ENCODE measurements at regions not wholly inside any gene's neighbourhood (a gene's known extent, or its start where the extent isn't known, plus 50 kb on each side); places are given as distances from the start of the nearest gene placed in this dataset.

- TF ChIP-seq, protein P1, sequence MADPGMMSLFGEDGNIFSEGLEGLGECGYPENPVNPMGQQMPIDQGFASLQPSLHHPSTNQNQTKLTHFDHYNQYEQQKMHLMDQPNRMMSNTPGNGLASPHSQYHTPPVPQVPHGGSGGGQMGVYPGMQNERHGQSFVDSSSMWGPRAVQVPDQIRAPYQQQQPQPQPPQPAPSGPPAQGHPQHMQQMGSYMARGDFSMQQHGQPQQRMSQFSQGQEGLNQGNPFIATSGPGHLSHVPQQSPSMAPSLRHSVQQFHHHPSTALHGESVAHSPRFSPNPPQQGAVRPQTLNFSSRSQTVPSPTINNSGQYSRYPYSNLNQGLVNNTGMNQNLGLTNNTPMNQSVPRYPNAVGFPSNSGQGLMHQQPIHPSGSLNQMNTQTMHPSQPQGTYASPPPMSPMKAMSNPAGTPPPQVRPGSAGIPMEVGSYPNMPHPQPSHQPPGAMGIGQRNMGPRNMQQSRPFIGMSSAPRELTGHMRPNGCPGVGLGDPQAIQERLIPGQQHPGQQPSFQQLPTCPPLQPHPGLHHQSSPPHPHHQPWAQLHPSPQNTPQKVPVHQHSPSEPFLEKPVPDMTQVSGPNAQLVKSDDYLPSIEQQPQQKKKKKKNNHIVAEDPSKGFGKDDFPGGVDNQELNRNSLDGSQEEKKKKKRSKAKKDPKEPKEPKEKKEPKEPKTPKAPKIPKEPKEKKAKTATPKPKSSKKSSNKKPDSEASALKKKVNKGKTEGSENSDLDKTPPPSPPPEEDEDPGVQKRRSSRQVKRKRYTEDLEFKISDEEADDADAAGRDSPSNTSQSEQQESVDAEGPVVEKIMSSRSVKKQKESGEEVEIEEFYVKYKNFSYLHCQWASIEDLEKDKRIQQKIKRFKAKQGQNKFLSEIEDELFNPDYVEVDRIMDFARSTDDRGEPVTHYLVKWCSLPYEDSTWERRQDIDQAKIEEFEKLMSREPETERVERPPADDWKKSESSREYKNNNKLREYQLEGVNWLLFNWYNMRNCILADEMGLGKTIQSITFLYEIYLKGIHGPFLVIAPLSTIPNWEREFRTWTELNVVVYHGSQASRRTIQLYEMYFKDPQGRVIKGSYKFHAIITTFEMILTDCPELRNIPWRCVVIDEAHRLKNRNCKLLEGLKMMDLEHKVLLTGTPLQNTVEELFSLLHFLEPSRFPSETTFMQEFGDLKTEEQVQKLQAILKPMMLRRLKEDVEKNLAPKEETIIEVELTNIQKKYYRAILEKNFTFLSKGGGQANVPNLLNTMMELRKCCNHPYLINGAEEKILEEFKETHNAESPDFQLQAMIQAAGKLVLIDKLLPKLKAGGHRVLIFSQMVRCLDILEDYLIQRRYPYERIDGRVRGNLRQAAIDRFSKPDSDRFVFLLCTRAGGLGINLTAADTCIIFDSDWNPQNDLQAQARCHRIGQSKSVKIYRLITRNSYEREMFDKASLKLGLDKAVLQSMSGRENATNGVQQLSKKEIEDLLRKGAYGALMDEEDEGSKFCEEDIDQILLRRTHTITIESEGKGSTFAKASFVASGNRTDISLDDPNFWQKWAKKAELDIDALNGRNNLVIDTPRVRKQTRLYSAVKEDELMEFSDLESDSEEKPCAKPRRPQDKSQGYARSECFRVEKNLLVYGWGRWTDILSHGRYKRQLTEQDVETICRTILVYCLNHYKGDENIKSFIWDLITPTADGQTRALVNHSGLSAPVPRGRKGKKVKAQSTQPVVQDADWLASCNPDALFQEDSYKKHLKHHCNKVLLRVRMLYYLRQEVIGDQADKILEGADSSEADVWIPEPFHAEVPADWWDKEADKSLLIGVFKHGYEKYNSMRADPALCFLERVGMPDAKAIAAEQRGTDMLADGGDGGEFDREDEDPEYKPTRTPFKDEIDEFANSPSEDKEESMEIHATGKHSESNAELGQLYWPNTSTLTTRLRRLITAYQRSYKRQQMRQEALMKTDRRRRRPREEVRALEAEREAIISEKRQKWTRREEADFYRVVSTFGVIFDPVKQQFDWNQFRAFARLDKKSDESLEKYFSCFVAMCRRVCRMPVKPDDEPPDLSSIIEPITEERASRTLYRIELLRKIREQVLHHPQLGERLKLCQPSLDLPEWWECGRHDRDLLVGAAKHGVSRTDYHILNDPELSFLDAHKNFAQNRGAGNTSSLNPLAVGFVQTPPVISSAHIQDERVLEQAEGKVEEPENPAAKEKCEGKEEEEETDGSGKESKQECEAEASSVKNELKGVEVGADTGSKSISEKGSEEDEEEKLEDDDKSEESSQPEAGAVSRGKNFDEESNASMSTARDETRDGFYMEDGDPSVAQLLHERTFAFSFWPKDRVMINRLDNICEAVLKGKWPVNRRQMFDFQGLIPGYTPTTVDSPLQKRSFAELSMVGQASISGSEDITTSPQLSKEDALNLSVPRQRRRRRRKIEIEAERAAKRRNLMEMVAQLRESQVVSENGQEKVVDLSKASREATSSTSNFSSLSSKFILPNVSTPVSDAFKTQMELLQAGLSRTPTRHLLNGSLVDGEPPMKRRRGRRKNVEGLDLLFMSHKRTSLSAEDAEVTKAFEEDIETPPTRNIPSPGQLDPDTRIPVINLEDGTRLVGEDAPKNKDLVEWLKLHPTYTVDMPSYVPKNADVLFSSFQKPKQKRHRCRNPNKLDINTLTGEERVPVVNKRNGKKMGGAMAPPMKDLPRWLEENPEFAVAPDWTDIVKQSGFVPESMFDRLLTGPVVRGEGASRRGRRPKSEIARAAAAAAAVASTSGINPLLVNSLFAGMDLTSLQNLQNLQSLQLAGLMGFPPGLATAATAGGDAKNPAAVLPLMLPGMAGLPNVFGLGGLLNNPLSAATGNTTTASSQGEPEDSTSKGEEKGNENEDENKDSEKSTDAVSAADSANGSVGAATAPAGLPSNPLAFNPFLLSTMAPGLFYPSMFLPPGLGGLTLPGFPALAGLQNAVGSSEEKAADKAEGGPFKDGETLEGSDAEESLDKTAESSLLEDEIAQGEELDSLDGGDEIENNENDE (IDR thresholded peaks at IDR 0.05; ENCODE audit: insufficient replicate concordance, low read length) = no peak
- TF ChIP-seq E2F6 (IDR thresholded peaks at IDR 0.05) = no peak
- no peak for TF ChIP-seq SUZ12 (IDR thresholded peaks at IDR 0.05; ENCODE audit: low read length)
- no peak for TF ChIP-seq SRF (IDR thresholded peaks at IDR 0.05; ENCODE audit: low read depth, low read length)
- no peak for TF ChIP-seq RFX5 (IDR thresholded peaks at IDR 0.05; ENCODE audit: borderline replicate concordance, low read depth, low read length)
- TF ChIP-seq CHD2 (IDR thresholded peaks at IDR 0.05; ENCODE audit: low read length) = no peak
- TF ChIP-seq BACH1 (IDR thresholded peaks at IDR 0.05; ENCODE audit: low read length) = no peak
- no peak for TF ChIP-seq TBP (IDR thresholded peaks at IDR 0.05; ENCODE audit: low read depth, low read length)
- TF ChIP-seq NANOG (IDR thresholded peaks at IDR 0.05; ENCODE audit: insufficient read depth, low read depth, low read length, poor library complexity, severe bottlenecking) = no peak
- no peak for TF ChIP-seq NRF1 (IDR thresholded peaks at IDR 0.05; ENCODE audit: low read depth, low read length)
- no peak for TF ChIP-seq BRCA1 (IDR thresholded peaks at IDR 0.05; ENCODE audit: low read depth, low read length)
These were observed 333.5 kb upstream of the MAN1A1 start (continued) for GRCh38 chr6:119683031-119683430.
